Glomerular visceral epithelial cell (primary cell): ENCODE measurements at regions not wholly inside any gene's neighbourhood (a gene's known extent, or its start where the extent isn't known, plus 50 kb on each side); places are given as distances from the start of the nearest gene placed in this dataset.

ENCODE experiments used
- DNase-seq: peaks from one replicate; pipeline ENCODE4 v3.0.0-alpha.2; 2016; ENCODE audit errors: extremely low spot score

- DNase-seq: no peak
These were observed 84.7 kb upstream of the AKIP1 start for GRCh38 chr11:8826139-8826786.

- DNase-seq: no peak
These were observed 84.0 kb upstream of the AKIP1 start for GRCh38 chr11:8826901-8827560.

GRCh38 chr11:8828046-8828445, 82.9 kb upstream of the AKIP1 start:
- no peak for DNase-seq

- no peak for DNase-seq
These were observed 82.2 kb upstream of the AKIP1 start for GRCh38 chr11:8828580-8829361.

GRCh38 chr11:8829556-8829955, 81.4 kb upstream of the AKIP1 start:
- no peak for DNase-seq

GRCh38 chr11:8830641-8831040, 80.3 kb upstream of the AKIP1 start:
- DNase-seq: no peak

GRCh38 chr11:8831861-8832260, 79.1 kb upstream of the AKIP1 start:
- no peak for DNase-seq

GRCh38 chr11:8832571-8833260, 78.3 kb upstream of the AKIP1 start:
- DNase-seq: peak; percentile 87

GRCh38 chr11:8833568-8834315, 77.2 kb upstream of the AKIP1 start:
- peak; percentile 88 for DNase-seq

GRCh38 chr11:8834379-8834778, 76.6 kb upstream of the AKIP1 start:
- peak; percentile 12 for DNase-seq

GRCh38 chr11:8838248-8838647, 72.7 kb upstream of the AKIP1 start:
- DNase-seq: no peak

GRCh38 chr11:8839306-8839956, 71.6 kb upstream of the AKIP1 start:
- DNase-seq: no peak

- peak; percentile 55 for DNase-seq
These were observed 70.7 kb upstream of the AKIP1 start for GRCh38 chr11:8839957-8840945.

GRCh38 chr11:8841899-8842298, 69.1 kb upstream of the AKIP1 start:
- no peak for DNase-seq

GRCh38 chr11:8858808-8859207, 52.2 kb upstream of the AKIP1 start:
- no peak for DNase-seq
